Amygdala (tissue), 56 donors: ENCODE measurements at regions not wholly inside any gene's neighbourhood (a gene's known extent, or its start where the extent isn't known, plus 50 kb on each side); places are given as distances from the start of the nearest gene placed in this dataset.

Experiments used
- DNase-seq, 56 donors: peaks; one replicate each; lab custom pipeline; 2025; lab: John Stamatoyannopoulos, UW

- DNase-seq: no peak
Observed at GRCh38 chr2:5026571-5027234, 665.5 kb upstream of the SOX11 start.

- DNase-seq: no peak
Observed at GRCh38 chr2:5035057-5035488, 657.1 kb upstream of the SOX11 start.

- DNase-seq: no peak
Observed at GRCh38 chr2:5036256-5036655, 655.9 kb upstream of the SOX11 start.

GRCh38 chr2:5039241-5039975 lies 652.8 kb upstream of the SOX11 start:
- no peak for DNase-seq

GRCh38 chr2:5040571-5040970 lies 651.6 kb upstream of the SOX11 start:
- no peak for DNase-seq

GRCh38 chr2:5041501-5041900 lies 650.7 kb upstream of the SOX11 start:
- no peak for DNase-seq

GRCh38 chr2:5042666-5043440 lies 649.3 kb upstream of the SOX11 start:
- no peak for DNase-seq

GRCh38 chr2:5051300-5051699 lies 640.9 kb upstream of the SOX11 start:
- no peak for DNase-seq

GRCh38 chr2:5052905-5053304 lies 639.3 kb upstream of the SOX11 start:
- DNase-seq: no peak

- DNase-seq: no peak
Observed at GRCh38 chr2:5057891-5058351, 634.3 kb upstream of the SOX11 start.

- DNase-seq: no peak
Observed at GRCh38 chr2:5060956-5061355, 631.2 kb upstream of the SOX11 start.

- DNase-seq: no peak
Observed at GRCh38 chr2:5064687-5065086, 627.5 kb upstream of the SOX11 start.

- no peak for DNase-seq
Observed at GRCh38 chr2:5067816-5068215, 624.4 kb upstream of the SOX11 start.

- DNase-seq: no peak
Observed at GRCh38 chr2:5070257-5070656, 621.9 kb upstream of the SOX11 start.

GRCh38 chr2:5074733-5075132 lies 617.5 kb upstream of the SOX11 start:
- no peak for DNase-seq

- no peak for DNase-seq
Observed at GRCh38 chr2:5076599-5076998, 615.6 kb upstream of the SOX11 start.

GRCh38 chr2:5077479-5078089 lies 614.6 kb upstream of the SOX11 start:
- no peak for DNase-seq

GRCh38 chr2:5083402-5083801 lies 608.8 kb upstream of the SOX11 start:
- no peak for DNase-seq

- no peak for DNase-seq
Observed at GRCh38 chr2:5089409-5089808, 602.8 kb upstream of the SOX11 start.

- DNase-seq: no peak
Observed at GRCh38 chr2:5093056-5093455, 599.1 kb upstream of the SOX11 start.

- no peak for DNase-seq
Observed at GRCh38 chr2:5093518-5093917, 598.7 kb upstream of the SOX11 start.
